HG03139 (cell line): ENCODE measurements at regions not wholly inside any gene's neighbourhood (a gene's known extent, or its start where the extent isn't known, plus 50 kb on each side); places are given as distances from the start of the nearest gene placed in this dataset.
"Not testable (repeated sequence)": the region's sequence is repeated elsewhere in the genome, so short reads cannot be mapped to it uniquely, and the experiment has no call there.

ENCODE experiments used
- ATAC-seq: cut with Tn5 transposase; IDR thresholded peaks from one replicate; pipeline ENCODE4 v1.9.1; 2021; ENCODE audit not compliant: unreplicated experiment

GRCh38 chr2:2582998-2583545 is 252.0 kb upstream of the MYT1L start:
- no peak for ATAC-seq

- no peak for ATAC-seq
These were observed 250.5 kb upstream of the MYT1L start for GRCh38 chr2:2581331-2582159.

GRCh38 chr2:2580841-2581240 is 249.8 kb upstream of the MYT1L start:
- not testable (repeated sequence) for ATAC-seq

- ATAC-seq: no peak
These were observed 249.3 kb upstream of the MYT1L start for GRCh38 chr2:2580341-2580740.

- no peak for ATAC-seq
These were observed 248.7 kb upstream of the MYT1L start for GRCh38 chr2:2579814-2580213.

GRCh38 chr2:2577407-2577831 is 246.3 kb upstream of the MYT1L start:
- ATAC-seq: no peak

GRCh38 chr2:2575870-2576386 is 244.9 kb upstream of the MYT1L start:
- ATAC-seq: no peak

GRCh38 chr2:2575181-2575577 is 244.1 kb upstream of the MYT1L start:
- ATAC-seq: no peak

GRCh38 chr2:2574401-2575180 is 243.5 kb upstream of the MYT1L start:
- ATAC-seq: no peak

GRCh38 chr2:2573658-2574293 is 242.7 kb upstream of the MYT1L start:
- no peak for ATAC-seq

GRCh38 chr2:2573205-2573604 is 242.1 kb upstream of the MYT1L start:
- no peak for ATAC-seq

GRCh38 chr2:2572393-2573204 is 241.5 kb upstream of the MYT1L start:
- ATAC-seq: no peak

GRCh38 chr2:2571301-2572150 is 240.5 kb upstream of the MYT1L start:
- ATAC-seq: no peak

GRCh38 chr2:2570871-2571270 is 239.8 kb upstream of the MYT1L start:
- ATAC-seq: no peak

- ATAC-seq: no peak
These were observed 239.3 kb upstream of the MYT1L start for GRCh38 chr2:2570360-2570759.

- no peak for ATAC-seq
These were observed 238.8 kb upstream of the MYT1L start for GRCh38 chr2:2569836-2570235.

GRCh38 chr2:2569306-2569705 is 238.2 kb upstream of the MYT1L start:
- ATAC-seq: no peak

- ATAC-seq: no peak
These were observed 237.3 kb upstream of the MYT1L start for GRCh38 chr2:2568411-2568810.

- ATAC-seq: no peak
These were observed 236.7 kb upstream of the MYT1L start for GRCh38 chr2:2567776-2568175.
